ENCODE measurements at regions not wholly inside any gene's neighbourhood (a gene's known extent, or its start where the extent isn't known, plus 50 kb on each side); places are given as distances from the start of the nearest gene placed in this dataset.

- TF ChIP-seq SRSF1 (optimal IDR thresholded peaks at IDR 0.05; ENCODE audit: low read depth, low read length) (no peak), RNF219 (CRISPR knock-in tag; IDR thresholded peaks at IDR 0.05) (no peak), NCOA2 (CRISPR knock-in tag; IDR thresholded peaks at IDR 0.05) (no peak), GABPA (IDR thresholded peaks at IDR 0.05; ENCODE audit: low read depth, low read length) (no peak), GABPA (CRISPR knock-in tag; IDR thresholded peaks at IDR 0.05; ENCODE audit: low read depth) (no peak), ATF4 (CRISPR knock-in tag; IDR thresholded peaks at IDR 0.05) (no peak), HOXA5 (CRISPR knock-in tag; IDR thresholded peaks at IDR 0.05) (no peak), POLR2G (IDR thresholded peaks at IDR 0.05; ENCODE audit: low read depth, low read length) (no peak), ZNF136 (CRISPR knock-in tag; IDR thresholded peaks at IDR 0.05; ENCODE audit: low read depth) (no peak), ATF3 (CRISPR knock-in tag; IDR thresholded peaks at IDR 0.05) (no peak), NFRKB (IDR thresholded peaks at IDR 0.05) (no peak), FOXO1 (CRISPR knock-in tag; IDR thresholded peaks at IDR 0.05) (no peak), PAWR (CRISPR knock-in tag; IDR thresholded peaks at IDR 0.05; ENCODE audit: borderline replicate concordance) (no peak), ZSCAN21 (CRISPR knock-in tag; IDR thresholded peaks at IDR 0.05; ENCODE audit: borderline replicate concordance) (no peak), FOXA1 (IDR thresholded peaks at IDR 0.05) (no peak), FOXA1 (CRISPR knock-in tag; IDR thresholded peaks at IDR 0.05) (no peak), PRDM4 (CRISPR knock-in tag; IDR thresholded peaks at IDR 0.05; ENCODE audit: borderline replicate concordance) (no peak), NFAT5 (CRISPR knock-in tag; IDR thresholded peaks at IDR 0.05) (no peak; the same call in 1 of the 2 replicates), ZNF180 (CRISPR knock-in tag; IDR thresholded peaks at IDR 0.05; ENCODE audit: borderline replicate concordance, low read depth) (no peak)
These were observed 55.8 kb upstream of the GSE1 start (continued) for GRCh38 chr16:85557083-85557970.
